ENCODE measurements at regions not wholly inside any gene's neighbourhood (a gene's known extent, or its start where the extent isn't known, plus 50 kb on each side); places are given as distances from the start of the nearest gene placed in this dataset.

DNA sequence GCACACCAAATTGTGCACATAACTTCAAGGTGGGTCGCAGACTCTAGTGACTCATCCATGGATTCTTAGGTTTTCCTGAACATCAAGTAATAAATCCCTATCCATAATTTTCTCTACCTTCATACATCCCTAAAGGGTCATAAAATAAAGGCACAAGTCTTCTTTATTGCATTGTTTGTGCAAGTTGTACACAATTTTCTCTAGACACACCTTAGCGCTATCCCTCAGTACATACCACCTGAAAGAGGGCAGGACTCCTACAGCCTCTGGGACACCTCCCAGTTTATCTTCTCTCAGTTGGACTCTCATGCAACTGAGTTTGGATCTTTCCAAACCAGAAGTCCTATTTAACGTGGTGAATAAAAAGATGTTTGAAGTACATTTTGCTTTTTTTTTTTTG is 168.5 kb upstream of the BMP4 start:
- TF ChIP-seq NFE2L2 (IDR thresholded peaks at IDR 0.05; ENCODE audit: low read depth, low read length) (no peak), MXI1 (IDR thresholded peaks at IDR 0.05; ENCODE audit: borderline replicate concordance, low read depth, low read length) (no peak), MAZ (IDR thresholded peaks at IDR 0.05; ENCODE audit: borderline replicate concordance, low read depth, low read length) (no peak), MAFK (IDR thresholded peaks at IDR 0.05; ENCODE audit: low read depth, low read length) (no peak), POLR2A (IDR thresholded peaks at IDR 0.05; ENCODE audit: low read depth, low read length) (no peak)
- TF ChIP-seq, protein P1, sequence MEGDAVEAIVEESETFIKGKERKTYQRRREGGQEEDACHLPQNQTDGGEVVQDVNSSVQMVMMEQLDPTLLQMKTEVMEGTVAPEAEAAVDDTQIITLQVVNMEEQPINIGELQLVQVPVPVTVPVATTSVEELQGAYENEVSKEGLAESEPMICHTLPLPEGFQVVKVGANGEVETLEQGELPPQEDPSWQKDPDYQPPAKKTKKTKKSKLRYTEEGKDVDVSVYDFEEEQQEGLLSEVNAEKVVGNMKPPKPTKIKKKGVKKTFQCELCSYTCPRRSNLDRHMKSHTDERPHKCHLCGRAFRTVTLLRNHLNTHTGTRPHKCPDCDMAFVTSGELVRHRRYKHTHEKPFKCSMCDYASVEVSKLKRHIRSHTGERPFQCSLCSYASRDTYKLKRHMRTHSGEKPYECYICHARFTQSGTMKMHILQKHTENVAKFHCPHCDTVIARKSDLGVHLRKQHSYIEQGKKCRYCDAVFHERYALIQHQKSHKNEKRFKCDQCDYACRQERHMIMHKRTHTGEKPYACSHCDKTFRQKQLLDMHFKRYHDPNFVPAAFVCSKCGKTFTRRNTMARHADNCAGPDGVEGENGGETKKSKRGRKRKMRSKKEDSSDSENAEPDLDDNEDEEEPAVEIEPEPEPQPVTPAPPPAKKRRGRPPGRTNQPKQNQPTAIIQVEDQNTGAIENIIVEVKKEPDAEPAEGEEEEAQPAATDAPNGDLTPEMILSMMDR (conservative IDR thresholded peaks at IDR 0.05; ENCODE audit: low read depth, low read length) = no peak
- no peak overlapping the region for H2BK5ac ChIP-seq (ENCODE audit: low read depth, low read length, poor library complexity, severe bottlenecking)
- ATAC-seq (ENCODE audit: low read depth) = no peak

More for the DNA sequence above, 168.5 kb upstream of the BMP4 start:
- BruUV-seq (replicated peaks) = no TSS peak
- H3K79me1 ChIP-seq (ENCODE audit: low read depth in 1 of 2, low read length in 2 of 2) = no peaks in the 10 kb centered on the region
- H3K9ac ChIP-seq (ENCODE audit: low read depth, low read length) = no peak overlapping the region
- no peak overlapping the region for H2AK9ac ChIP-seq (replicated peaks; ENCODE audit: low read depth, low read length, poor library complexity)
- peaks cover 6% of the 10 kb centered on the region; the same call in 1 of the 2 replicates for H3K27me3 ChIP-seq (ENCODE audit: control insufficient read depth, insufficient read depth, low read length)
- H3K14ac ChIP-seq (replicated peaks; ENCODE audit: low read depth, low read length) = no peak overlapping the region
- no peak overlapping the region for H3K18ac ChIP-seq (ENCODE audit: low read depth, low read length)
- no peaks in the 10 kb centered on the region for H3K9me3 ChIP-seq (ENCODE audit: control insufficient read depth, insufficient read depth, low read length)
- CTCF ChIA-PET = no interaction called here
- H4K8ac ChIP-seq (ENCODE audit: low read depth in 2 of 2, low read length in 2 of 2) = no peak overlapping the region
- H3K27ac ChIP-seq (ENCODE audit: insufficient read depth, low read length) = no peak overlapping the region
- H3K36me3 ChIP-seq (ENCODE audit: control insufficient read depth, insufficient read depth, low read length) = no peaks in the 10 kb centered on the region
- H2BK15ac ChIP-seq (ENCODE audit: low read depth, low read length) = no peak overlapping the region
- dilution Hi-C loops (cut with HindIII; ENCODE audit: low sequenced_read_pairs, unreplicated experiment) (no loop called here), intact Hi-C loops (cut with micrococcal nuclease) (no loop called here), in situ Hi-C loops (cut with MboI; ENCODE audit: low sequenced_read_pairs) (no loop called here)
- H2BK120ac ChIP-seq (ENCODE audit: low read depth, low read length) = no peak overlapping the region
- no peak overlapping the region for H3K4me2 ChIP-seq (ENCODE audit: low read depth, low read length)
- H3K4me1 ChIP-seq (ENCODE audit: control insufficient read depth, insufficient read depth, low read length) = no peaks in the 10 kb centered on the region
- 100% methylated on average over 1 of the region's 3 CpGs; no CpG with 5 or more reads in 1 of the 2 experiments for WGBS, 2 experiments (ENCODE audit: extremely low coverage in 2 of 2, insufficient read length in 1 of 2)
- no peaks in the 10 kb centered on the region for H4K20me1 ChIP-seq (ENCODE audit: insufficient read depth, low read length)
- no peak overlapping the region for H3K56ac ChIP-seq (ENCODE audit: extremely low read depth, insufficient read depth, low read length)
- H2BK20ac ChIP-seq (ENCODE audit: low read depth, low read length) = no peak overlapping the region
- no peak overlapping the region for H3K4ac ChIP-seq (ENCODE audit: low read depth, low read length)
- H3K23ac ChIP-seq (ENCODE audit: low read depth, low read length) = no peak overlapping the region
- no peak for DNase-seq
- no peaks in the 10 kb centered on the region for H3K9me1 ChIP-seq (ENCODE audit: insufficient read depth, low read length)
- no peak overlapping the region for H4K91ac ChIP-seq (ENCODE audit: insufficient read depth, low read depth, low read length)
- H2AFZ ChIP-seq (replicated peaks; ENCODE audit: low read length, poor library complexity) = no peak overlapping the region
- no peak overlapping the region for H3K4me3 ChIP-seq (ENCODE audit: insufficient read depth, low read depth, low read length)
- H4K5ac ChIP-seq (ENCODE audit: low read depth, low read length) = no peak overlapping the region
- POLR2A ChIA-PET (ENCODE audit: unreplicated experiment) = no interaction called here
- H2AK5ac ChIP-seq (ENCODE audit: low read depth, low read length) = no peak overlapping the region
